GM21390 (cell line): ENCODE measurements at regions not wholly inside any gene's neighbourhood (a gene's known extent, or its start where the extent isn't known, plus 50 kb on each side); places are given as distances from the start of the nearest gene placed in this dataset.
"Not testable (repeated sequence)": the region's sequence is repeated elsewhere in the genome, so short reads cannot be mapped to it uniquely, and the experiment has no call there.

Experiments
- ATAC-seq: cut with Tn5 transposase; IDR thresholded peaks from one replicate; pipeline ENCODE4 v1.9.1; 2021; ENCODE audit not compliant: unreplicated experiment

GRCh38 chr9:31320494-31320893, 1063.9 kb upstream of the ACO1 start:
- ATAC-seq, result no peak

GRCh38 chr9:31321256-31321655, 1063.2 kb upstream of the ACO1 start:
- ATAC-seq, result no peak

GRCh38 chr9:31321686-31322085, 1062.8 kb upstream of the ACO1 start:
- ATAC-seq, result no peak

DNA sequence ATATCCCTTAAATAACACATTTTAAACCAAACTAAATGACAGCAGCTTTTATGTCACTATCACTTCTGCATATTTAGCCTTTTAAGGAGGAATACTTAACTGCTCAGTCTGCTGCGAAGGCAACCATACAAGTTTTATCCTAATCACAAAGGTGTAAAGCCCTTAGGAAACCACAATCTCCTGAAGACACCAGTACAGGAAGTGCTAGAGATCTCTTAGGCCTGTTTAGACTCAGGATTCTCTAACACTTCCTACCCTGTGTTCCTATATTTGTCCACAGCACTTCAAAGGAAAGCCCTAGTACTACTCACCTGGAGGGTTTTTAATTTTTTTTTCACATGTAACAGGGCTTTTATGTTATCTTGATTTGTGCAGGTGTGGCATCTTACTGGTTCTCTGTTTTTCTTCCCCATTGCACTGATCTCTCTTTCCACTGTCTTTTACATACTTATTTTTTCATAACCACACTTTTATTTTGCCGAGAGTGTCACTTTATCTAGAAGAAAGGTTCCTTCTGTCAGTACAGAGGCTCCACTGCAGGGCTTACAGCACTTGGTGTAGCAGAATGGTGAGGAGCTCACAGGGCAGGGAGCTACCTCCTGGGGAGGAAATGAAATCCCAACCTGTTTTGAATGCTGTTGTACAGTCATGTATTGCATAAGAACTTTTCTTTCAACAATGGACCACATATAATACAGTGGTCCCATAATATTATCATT, 1060.6 kb upstream of the ACO1 start:
- peak; percentile 50 for ATAC-seq

GRCh38 chr9:31325778-31326177, 1058.7 kb upstream of the ACO1 start:
- ATAC-seq, result no peak

DNA sequence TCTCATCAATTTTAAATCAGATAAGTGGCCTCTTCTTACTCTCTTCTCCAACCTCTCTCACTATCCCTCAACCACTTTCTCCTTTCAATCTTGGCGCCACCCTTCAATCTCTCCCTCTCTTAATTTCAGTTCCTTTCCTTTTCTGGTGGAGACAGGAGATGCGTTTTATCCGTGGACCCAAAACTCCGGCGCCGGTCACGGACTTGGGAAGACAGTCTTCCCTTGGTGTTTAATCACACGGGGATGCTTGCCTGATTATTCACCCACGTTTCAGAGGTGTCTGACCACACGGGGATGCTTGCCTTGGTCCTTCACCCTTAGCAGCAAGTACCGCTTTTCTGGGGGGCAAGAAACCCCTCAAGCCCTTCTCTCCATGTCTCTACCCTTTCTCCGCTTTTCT, 1057.6 kb upstream of the ACO1 start:
- not testable (repeated sequence) for ATAC-seq

GRCh38 chr9:31334837-31335528, 1049.5 kb upstream of the ACO1 start:
- no peak for ATAC-seq

DNA sequence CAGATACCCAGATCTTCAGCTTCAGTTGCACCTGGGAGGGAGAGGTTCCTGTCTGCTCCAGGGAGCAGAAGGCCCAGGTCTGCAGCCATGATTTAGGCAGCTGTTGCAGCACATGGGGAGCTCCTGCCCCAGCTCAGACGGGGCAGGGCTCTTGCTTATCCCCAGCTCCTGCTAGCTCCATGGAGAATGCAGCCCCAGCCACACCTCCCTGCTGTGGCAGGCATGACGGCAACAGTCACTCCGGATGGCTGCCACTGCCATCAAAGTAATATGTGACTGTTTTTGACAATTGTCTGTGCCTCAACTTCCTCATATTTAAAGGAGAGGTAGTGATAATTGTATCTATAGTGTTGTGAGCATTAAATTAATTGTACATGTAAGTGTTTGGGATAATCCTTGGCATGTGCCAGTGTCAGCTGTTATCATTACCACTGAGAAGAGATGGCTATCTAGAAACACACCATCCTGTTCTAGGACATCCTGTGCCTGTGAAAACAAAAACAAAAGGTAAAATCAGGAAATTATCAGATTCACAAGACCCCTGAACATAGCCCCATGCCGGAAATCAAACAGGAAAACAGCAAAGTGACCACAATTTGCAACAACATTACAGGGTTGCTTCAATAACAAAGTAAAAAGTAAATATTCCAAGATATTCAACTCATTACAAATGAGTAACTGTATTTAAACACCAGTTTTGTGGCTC, 1048.8 kb upstream of the ACO1 start:
- ATAC-seq, result no peak

DNA sequence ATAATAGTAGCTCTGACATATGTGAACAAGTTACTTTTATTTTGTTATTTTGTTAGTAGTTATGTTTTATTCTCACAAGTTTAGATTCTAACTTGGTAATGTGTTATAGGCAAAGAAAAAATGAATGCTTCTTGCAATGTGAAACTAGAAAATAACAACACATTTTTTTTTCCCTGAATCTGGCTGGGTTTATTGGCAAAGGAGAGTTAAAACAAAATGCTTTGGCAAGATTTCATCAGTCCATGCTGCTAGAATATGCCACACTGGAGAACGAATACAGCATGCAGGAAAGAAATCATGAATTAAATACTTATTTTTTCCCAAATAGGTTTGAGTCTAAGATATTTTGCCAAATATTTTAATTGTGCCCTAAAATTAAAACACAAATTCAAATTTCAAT, 1048.1 kb upstream of the ACO1 start:
- no peak for ATAC-seq

GRCh38 chr9:31336841-31337240, 1047.6 kb upstream of the ACO1 start:
- no peak for ATAC-seq

DNA sequence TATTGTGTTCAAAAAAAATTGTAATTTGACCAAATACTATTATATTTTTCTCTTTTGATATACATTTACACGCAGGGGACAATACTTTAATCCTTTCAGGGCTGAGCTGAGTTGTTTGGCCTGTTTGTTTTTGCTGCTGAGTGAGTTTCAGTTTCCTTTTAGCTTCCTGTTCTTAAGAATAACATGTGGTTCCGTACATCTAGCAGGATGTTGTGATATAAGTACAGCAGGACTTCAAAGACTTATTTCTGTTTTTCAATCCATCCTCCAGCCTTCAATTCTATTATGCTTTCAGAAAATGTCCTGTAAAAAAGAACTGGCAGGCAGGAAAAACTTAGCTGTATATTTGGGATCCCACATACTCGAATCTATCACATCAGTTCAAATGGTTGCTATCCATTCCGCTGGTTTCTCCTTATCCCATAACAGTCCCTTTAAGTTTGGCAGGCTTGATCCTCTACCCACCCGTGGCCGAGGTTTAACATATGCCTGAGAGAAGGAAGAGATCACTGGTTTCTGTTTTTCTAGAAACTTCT, 1037.3 kb upstream of the ACO1 start:
- peak; percentile 99 for ATAC-seq

DNA sequence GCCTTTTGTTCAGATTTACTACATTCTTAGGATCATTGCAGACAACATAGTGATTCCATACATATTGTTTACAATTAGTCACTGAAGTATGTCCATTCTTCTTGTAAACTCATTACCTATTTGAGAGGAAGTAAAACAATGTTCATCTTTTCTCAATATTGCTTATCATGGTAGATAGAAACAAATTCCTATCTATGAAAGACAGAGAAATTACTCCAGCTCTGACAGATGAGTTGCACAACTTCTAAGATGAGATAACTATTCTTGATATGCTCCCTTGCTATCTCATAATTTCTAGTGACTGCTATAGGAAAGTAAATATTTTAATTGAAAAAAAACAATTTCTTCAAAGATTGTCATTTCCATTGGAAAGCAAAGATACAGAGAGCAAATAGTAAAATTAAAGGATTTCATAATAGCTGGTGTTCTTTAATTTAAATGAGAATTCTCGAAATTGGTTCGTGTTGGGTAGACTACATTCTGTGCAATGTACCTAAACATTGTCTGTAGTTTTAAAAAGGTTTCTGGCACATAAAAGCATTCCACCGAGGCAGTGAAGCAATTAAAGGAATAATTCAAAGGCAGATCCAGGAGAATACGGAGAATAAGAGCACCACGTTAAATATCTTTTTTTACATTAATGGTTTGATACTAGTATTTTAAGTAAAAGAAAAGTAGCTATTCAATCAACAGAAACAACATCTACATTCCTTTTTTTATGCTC, 1029.1 kb upstream of the ACO1 start:
- no peak for ATAC-seq

DNA sequence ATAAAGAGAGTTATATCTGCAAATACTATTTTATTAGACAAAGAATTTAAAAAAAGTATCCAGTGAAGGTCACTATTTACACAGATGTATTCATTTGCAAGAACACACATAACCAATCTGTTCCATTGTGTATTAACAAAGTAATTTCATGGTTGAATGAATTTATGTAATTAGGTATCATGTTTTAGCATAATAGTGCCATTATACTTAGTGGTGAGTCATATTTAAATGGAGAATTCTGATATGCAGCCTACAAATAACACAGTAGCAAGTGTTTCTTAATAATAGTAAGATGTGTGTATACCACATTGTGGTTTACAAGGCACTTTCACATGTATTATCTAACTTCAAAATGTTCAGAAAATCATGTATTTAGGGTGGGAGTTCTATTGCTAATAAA, 1028.5 kb upstream of the ACO1 start:
- ATAC-seq, result no peak

- ATAC-seq, result no peak
Measured at GRCh38 chr9:31359071-31359470, 1025.4 kb upstream of the ACO1 start.

DNA sequence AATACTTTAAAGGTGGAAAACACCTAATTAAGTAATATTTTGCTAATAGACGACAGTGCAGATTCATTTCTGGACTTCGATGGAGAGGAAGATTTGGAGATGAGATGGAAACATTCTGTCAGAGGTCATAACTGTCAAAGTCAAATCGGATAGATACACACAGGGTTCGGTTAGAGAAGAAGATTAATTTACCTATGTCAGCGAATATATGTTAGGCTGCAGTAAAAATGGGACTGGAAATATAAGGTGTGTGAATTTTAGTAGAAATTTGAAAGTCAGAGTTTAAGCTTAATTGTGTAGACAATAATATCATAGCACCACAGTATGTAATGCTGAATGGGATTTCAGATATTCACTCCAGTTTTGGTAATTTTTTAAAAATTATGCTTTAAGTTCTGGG, 1020.3 kb upstream of the ACO1 start:
- no peak for ATAC-seq

- ATAC-seq, result no peak
Measured at GRCh38 chr9:31372799-31373587, 1011.5 kb upstream of the ACO1 start.

GRCh38 chr9:31377358-31377757, 1007.1 kb upstream of the ACO1 start:
- ATAC-seq, result no peak

- ATAC-seq, result no peak
Measured at GRCh38 chr9:31388660-31389059, 995.8 kb upstream of the ACO1 start.

GRCh38 chr9:31389075-31389474, 995.4 kb upstream of the ACO1 start:
- ATAC-seq, result no peak

DNA sequence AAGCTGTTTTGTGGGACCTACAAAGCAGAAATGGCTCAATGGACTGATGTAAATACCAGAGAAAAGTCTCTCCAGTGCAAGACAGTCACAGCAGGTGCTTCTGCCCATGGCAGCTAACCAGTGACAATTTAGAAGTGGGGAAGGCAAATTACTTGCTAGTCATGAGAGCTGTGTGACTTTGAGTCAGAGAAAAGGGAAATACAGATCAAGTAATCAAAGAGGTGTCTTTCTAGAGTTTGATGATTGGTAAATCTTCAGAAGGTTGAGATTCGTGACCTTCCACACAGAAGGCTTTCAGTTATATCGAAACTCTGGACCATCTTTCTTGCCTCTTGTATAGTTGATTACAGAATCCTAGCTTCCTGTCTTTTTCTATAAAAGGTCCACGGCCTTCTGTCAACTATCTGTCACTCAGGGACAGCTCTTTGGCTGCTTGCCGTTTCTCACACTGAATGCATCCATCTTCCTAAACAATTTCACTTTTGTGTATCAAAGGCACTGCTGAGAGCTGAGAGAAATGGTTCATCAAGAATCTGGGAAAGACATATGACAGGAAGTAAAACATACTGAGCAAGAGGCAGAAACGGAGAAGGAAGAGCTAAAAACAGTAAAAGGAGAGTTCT, 993.9 kb upstream of the ACO1 start:
- ATAC-seq, result peak; percentile 51
